Nephron (organoid): ENCODE measurements at regions not wholly inside any gene's neighbourhood (a gene's known extent, or its start where the extent isn't known, plus 50 kb on each side); places are given as distances from the start of the nearest gene placed in this dataset.

ENCODE experiments used
- H3K27ac Mint-ChIP-seq, 3 experiments: 2 replicates each; pipeline ENCODE4 v1.8.0; 2020; ENCODE audit warnings: mixed read lengths in 3 of 3, mild to moderate bottlenecking in 2 of 3, moderate library complexity in 1 of 3
- H3K27me3 Mint-ChIP-seq: 2 replicates; pipeline ENCODE4 v1.8.0; 2021; ENCODE audit warnings: low read depth, mild to moderate bottlenecking, moderate library complexity, mixed read lengths
- H3K36me3 Mint-ChIP-seq: 2 replicates; pipeline ENCODE4 v1.8.0; 2020; ENCODE audit warnings: low read depth, mixed read lengths
- H3K4me1 Mint-ChIP-seq: 2 replicates; pipeline ENCODE4 v1.8.0; 2020; ENCODE audit warnings: mixed read lengths
- H3K4me3 Mint-ChIP-seq, 3 experiments: 2 replicates each; pipeline ENCODE4 v1.8.0; 2020; ENCODE audit warnings: mild to moderate bottlenecking in 3 of 3, mixed read lengths in 3 of 3, moderate library complexity in 2 of 3
- H3K9me3 Mint-ChIP-seq: 2 replicates; pipeline ENCODE4 v1.8.0; 2020; ENCODE audit warnings: mixed read lengths
- TF ChIP-seq, protein P1 (sequence below), 3 experiments: fragments of 200-600 bp; sonication (generic); IDR thresholded peaks; one replicate each; pipeline ENCODE4 v1.5.0; 2021; ENCODE audit warnings: antibody characterized with exemption in 3 of 3; ENCODE audit not compliant: unreplicated experiment in 3 of 3

GRCh38 chr13:30840515-30840914, 65.6 kb upstream of the MEDAG start:
- TF ChIP-seq, protein P1, sequence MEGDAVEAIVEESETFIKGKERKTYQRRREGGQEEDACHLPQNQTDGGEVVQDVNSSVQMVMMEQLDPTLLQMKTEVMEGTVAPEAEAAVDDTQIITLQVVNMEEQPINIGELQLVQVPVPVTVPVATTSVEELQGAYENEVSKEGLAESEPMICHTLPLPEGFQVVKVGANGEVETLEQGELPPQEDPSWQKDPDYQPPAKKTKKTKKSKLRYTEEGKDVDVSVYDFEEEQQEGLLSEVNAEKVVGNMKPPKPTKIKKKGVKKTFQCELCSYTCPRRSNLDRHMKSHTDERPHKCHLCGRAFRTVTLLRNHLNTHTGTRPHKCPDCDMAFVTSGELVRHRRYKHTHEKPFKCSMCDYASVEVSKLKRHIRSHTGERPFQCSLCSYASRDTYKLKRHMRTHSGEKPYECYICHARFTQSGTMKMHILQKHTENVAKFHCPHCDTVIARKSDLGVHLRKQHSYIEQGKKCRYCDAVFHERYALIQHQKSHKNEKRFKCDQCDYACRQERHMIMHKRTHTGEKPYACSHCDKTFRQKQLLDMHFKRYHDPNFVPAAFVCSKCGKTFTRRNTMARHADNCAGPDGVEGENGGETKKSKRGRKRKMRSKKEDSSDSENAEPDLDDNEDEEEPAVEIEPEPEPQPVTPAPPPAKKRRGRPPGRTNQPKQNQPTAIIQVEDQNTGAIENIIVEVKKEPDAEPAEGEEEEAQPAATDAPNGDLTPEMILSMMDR (IDR thresholded peaks at IDR 0.05; ENCODE audit: unreplicated experiment in 3 of 3), result no peak
- H3K27me3 Mint-ChIP-seq, result no peaks in the 10 kb centered on the region
- peaks cover 3% of the 10 kb centered on the region for H3K36me3 Mint-ChIP-seq
- H3K4me3 Mint-ChIP-seq, result no peak overlapping the region
- peaks cover 8% of the 10 kb centered on the region for H3K9me3 Mint-ChIP-seq
- H3K27ac Mint-ChIP-seq, result no peak overlapping the region
- peaks cover 12% of the 10 kb centered on the region for H3K4me1 Mint-ChIP-seq

- Mint-ChIP-seq H3K36me3 (peaks cover 3% of the 10 kb centered on the region), H3K9me3 (peaks cover 8% of the 10 kb centered on the region), H3K4me1 (peaks cover 6% of the 10 kb centered on the region), H3K27me3 (no peaks in the 10 kb centered on the region), H3K27ac (no peak overlapping the region), H3K4me3 (no peak overlapping the region)
- TF ChIP-seq, protein P1 (IDR thresholded peaks at IDR 0.05; ENCODE audit: unreplicated experiment in 3 of 3), result no peak
Measured at GRCh38 chr13:30841154-30841553, 64.9 kb upstream of the MEDAG start.

DNA sequence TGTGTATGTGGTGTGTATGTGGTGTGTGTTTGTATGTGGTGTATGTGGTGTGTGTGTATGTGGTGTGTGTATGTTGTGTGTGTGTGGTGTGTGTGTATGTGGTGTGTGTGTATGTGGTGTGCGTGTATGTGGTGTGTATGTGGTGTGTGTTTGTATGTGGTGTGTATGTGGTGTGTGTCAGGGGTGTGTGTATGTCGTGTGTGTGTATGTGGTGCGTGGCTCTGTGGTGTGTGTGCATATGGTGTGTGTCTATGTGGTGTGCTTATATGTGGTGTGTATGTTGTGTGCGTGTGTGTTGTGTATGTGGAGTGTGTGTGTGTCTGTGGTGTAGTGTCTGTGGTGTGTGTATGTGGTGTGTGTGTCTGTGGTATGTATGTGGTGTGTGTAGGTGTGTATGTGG, 62.5 kb upstream of the MEDAG start:
- no peaks in the 10 kb centered on the region for H3K9me3 Mint-ChIP-seq
- no peaks in the 10 kb centered on the region for H3K36me3 Mint-ChIP-seq
- no peaks in the 10 kb centered on the region for H3K27me3 Mint-ChIP-seq
- H3K4me3 Mint-ChIP-seq, result no peak overlapping the region
- TF ChIP-seq, protein P1 (IDR thresholded peaks at IDR 0.05; ENCODE audit: unreplicated experiment in 3 of 3), result no peak
- H3K4me1 Mint-ChIP-seq, result no peaks in the 10 kb centered on the region
- no peak overlapping the region for H3K27ac Mint-ChIP-seq

- TF ChIP-seq, protein P1 (IDR thresholded peaks at IDR 0.05; ENCODE audit: unreplicated experiment in 3 of 3), result no peak
- Mint-ChIP-seq H3K4me1 (no peaks in the 10 kb centered on the region), H3K4me3 (no peak overlapping the region), H3K27me3 (no peaks in the 10 kb centered on the region), H3K9me3 (no peaks in the 10 kb centered on the region), H3K36me3 (no peaks in the 10 kb centered on the region), H3K27ac (no peak overlapping the region)
Measured at GRCh38 chr13:30844548-30845296, 61.3 kb upstream of the MEDAG start.

DNA sequence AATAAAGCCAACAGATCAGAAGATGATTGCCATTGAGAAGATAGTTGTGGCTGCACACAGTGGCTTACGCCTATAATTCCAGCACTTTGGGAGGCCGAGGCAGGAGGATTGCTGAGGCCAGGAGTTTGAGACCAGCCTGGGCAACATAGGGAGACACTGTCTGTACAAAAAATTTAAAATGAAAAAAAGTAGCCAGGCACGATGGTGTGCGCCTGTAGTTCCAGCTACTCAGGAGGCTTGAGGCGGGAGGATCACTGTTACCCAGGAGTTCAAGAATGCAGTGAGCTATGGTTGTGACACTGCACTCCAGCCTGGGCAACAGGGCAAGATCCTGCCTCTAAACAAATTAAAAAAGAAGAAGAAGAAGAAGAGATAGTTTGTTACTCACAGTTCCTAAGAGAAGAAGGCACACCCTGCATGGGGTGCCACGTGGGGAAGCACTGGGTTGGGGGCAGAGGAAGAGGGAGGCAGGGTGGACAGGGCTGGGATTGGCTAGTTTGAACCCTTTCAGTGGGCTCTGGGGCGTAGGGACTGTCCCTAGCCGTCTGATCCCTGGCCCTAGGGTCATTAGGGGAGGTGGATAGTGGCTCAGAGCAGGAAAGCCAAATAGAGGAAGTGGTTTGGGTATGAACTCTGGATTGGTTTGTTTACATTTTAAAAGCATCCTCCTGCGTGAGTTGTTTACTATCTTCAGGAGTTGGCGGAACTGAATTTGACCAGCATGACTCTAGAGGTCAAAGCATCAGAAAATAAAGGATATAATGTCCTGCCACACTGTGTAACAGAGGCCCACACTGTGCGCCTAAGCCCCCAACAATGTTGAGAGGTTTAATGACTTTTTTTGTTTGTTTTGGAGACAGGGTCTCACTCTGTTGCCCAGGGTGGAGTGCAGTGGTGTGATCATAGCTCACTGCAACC, 60.5 kb upstream of the MEDAG start:
- no peaks in the 10 kb centered on the region for H3K27me3 Mint-ChIP-seq
- H3K4me1 Mint-ChIP-seq, result no peaks in the 10 kb centered on the region
- H3K9me3 Mint-ChIP-seq, result no peaks in the 10 kb centered on the region
- TF ChIP-seq, protein P1 (IDR thresholded peaks at IDR 0.05; ENCODE audit: unreplicated experiment in 3 of 3), result no peak
- H3K36me3 Mint-ChIP-seq, result no peaks in the 10 kb centered on the region
- H3K4me3 Mint-ChIP-seq, result no peak overlapping the region
- no peak overlapping the region for H3K27ac Mint-ChIP-seq
